OCI-LY7 (cell line): ENCODE measurements at regions not wholly inside any gene's neighbourhood (a gene's known extent, or its start where the extent isn't known, plus 50 kb on each side); places are given as distances from the start of the nearest gene placed in this dataset.
"Not testable (repeated sequence)": the region's sequence is repeated elsewhere in the genome, so short reads cannot be mapped to it uniquely, and the experiment has no call there.

Source experiments
- BruUV-seq: library from RNA; stranded (reverse); fragments of 400-500 nt; replicated peaks from 2 replicates; lab custom pipeline; 2021; lab: Mats Ljungman, UMichigan
- CTCF ChIA-PET: fragments of 300-600 bp; sonication (Branson Sonifier 250); formaldehyde crosslinking; loops from one replicate; lab custom pipeline; 2022; ENCODE audit warnings: antibody characterized with exemption; ENCODE audit not compliant: unreplicated experiment; lab: Charles Lee
- POLR2A ChIA-PET: fragments of 300-600 bp; sonication (Branson Sonifier 250); formaldehyde crosslinking; loops from one replicate; lab custom pipeline; 2022; ENCODE audit warnings: antibody characterized with exemption; lab: Charles Lee
- DNase-seq: peaks from one replicate; pipeline ENCODE4 v3.0.0-alpha.2; 2015; ENCODE audit warnings: low spot score
- H2AFZ ChIP-seq: fragments of 200-600 bp; sonication (generic), shearing (Covaris generic); 2 replicates; pipeline ENCODE4 v1.6.1; 2014; ENCODE audit warnings: mild to moderate bottlenecking, antibody characterized with exemption, low read length, moderate library complexity
- H3K27ac ChIP-seq: fragments of 200-600 bp; sonication (generic); 2 replicates; pipeline ENCODE4 v1.5.1; 2014; ENCODE audit warnings: mixed run types, low read depth, mild to moderate bottlenecking, moderate library complexity, low read length, inconsistent platforms; ENCODE audit not compliant: poor library complexity, severe bottlenecking
- H3K36me3 ChIP-seq: fragments of 200-600 bp; sonication (generic); 2 replicates; pipeline ENCODE4 v1.6.1; 2014; ENCODE audit warnings: mild to moderate bottlenecking, antibody characterized with exemption, low read length, moderate library complexity, mixed read lengths; ENCODE audit not compliant: insufficient read depth
- H3K4me1 ChIP-seq: fragments of 200-600 bp; sonication (generic); 2 replicates; pipeline ENCODE4 v1.5.1; 2014; ENCODE audit warnings: mild to moderate bottlenecking, low read length; ENCODE audit not compliant: insufficient read depth, poor library complexity, severe bottlenecking
- H3K4me2 ChIP-seq: fragments of 200-600 bp; sonication (generic); 2 replicates; pipeline ENCODE4 v1.6.1; 2014; ENCODE audit warnings: mild to moderate bottlenecking, low read length
- H3K4me3 ChIP-seq: fragments of 200-600 bp; sonication (generic); 2 replicates; pipeline ENCODE4 v1.5.1; 2014; ENCODE audit warnings: mild to moderate bottlenecking, low read depth, low read length; ENCODE audit not compliant: poor library complexity, severe bottlenecking
- H3K79me2 ChIP-seq: fragments of 200-600 bp; sonication (generic); 2 replicates; pipeline ENCODE4 v1.6.1; 2016; ENCODE audit warnings: low read depth, mild to moderate bottlenecking, low read length, moderate library complexity, mixed read lengths; ENCODE audit not compliant: insufficient read depth
- H3K9me2 ChIP-seq: fragments of 200-600 bp; sonication (generic); 2 replicates; pipeline ENCODE4 v1.6.1; 2016; ENCODE audit warnings: mild to moderate bottlenecking, low read length, mixed read lengths; ENCODE audit not compliant: insufficient read depth
- H3K9me3 ChIP-seq: fragments of 200-600 bp; sonication (generic); 2 replicates; pipeline ENCODE4 v1.6.1; 2014; ENCODE audit warnings: mild to moderate bottlenecking, mixed run types, low read length, mixed read lengths
- H4K20me1 ChIP-seq: fragments of 200-600 bp; sonication (generic); 2 replicates; pipeline ENCODE4 v1.6.1; 2014; ENCODE audit warnings: mild to moderate bottlenecking, antibody characterized with exemption, low read length, moderate library complexity, mixed read lengths; ENCODE audit not compliant: insufficient read depth
- CTCF ChIP-seq: fragments of 200-600 bp; sonication (generic); conservative IDR thresholded peaks from 2 replicates; pipeline ENCODE4 v1.5.1; 2014; ENCODE audit warnings: mild to moderate bottlenecking, antibody characterized with exemption, low read length, moderate library complexity, mixed read lengths
- EZH2phosphoT487 ChIP-seq: fragments of 200-600 bp; sonication (generic); IDR thresholded peaks from 2 replicates; pipeline ENCODE4 v1.6.1; 2018; ENCODE audit warnings: low read depth, borderline replicate concordance, mild to moderate bottlenecking, mixed run types, antibody characterized with exemption, low read length, moderate library complexity, mixed read lengths
- intact Hi-C: fragments of 100-400 bp; cut with micrococcal nuclease; formaldehyde crosslinking; loops from one replicate; pipeline ENCODE4 v1.10.0; 2022; ENCODE audit not compliant: unreplicated experiment

- Histone ChIP-seq H4K20me1 (no peaks in the 10 kb centered on the region), H3K9me3 (no peaks in the 10 kb centered on the region), H3K9me2 (no peaks in the 10 kb centered on the region), H3K4me2 (no peak overlapping the region), H3K27ac (no peak overlapping the region), H3K4me3 (no peak overlapping the region), H3K79me2 (no peaks in the 10 kb centered on the region), H3K4me1 (no peaks in the 10 kb centered on the region), H2AFZ (no peak overlapping the region), H3K36me3 (no peaks in the 10 kb centered on the region)
- BruUV-seq = no TSS peak
- TF ChIP-seq CTCF = no peak
- no peak for TF ChIP-seq EZH2phosphoT487
- POLR2A ChIA-PET = no interaction called here
- CTCF ChIA-PET = no interaction called here
- no peak for DNase-seq
- intact Hi-C loops = no loop called here
Measured at GRCh38 chr7:81183326-81183725, 264.5 kb upstream of the SEMA3C start.

GRCh38 chr7:81182056-81182455 is 263.2 kb upstream of the SEMA3C start:
- CTCF ChIA-PET, H3K27ac ChIP-seq, H4K20me1 ChIP-seq, H3K4me3 ChIP-seq, DNase-seq, H3K79me2 ChIP-seq, H2AFZ ChIP-seq, H3K9me3 ChIP-seq, H3K36me3 ChIP-seq, BruUV-seq, H3K4me2 ChIP-seq, H3K4me1 ChIP-seq, H3K9me2 ChIP-seq, intact Hi-C loops, POLR2A ChIA-PET: not testable (repeated sequence)

GRCh38 chr7:81181066-81181465 is 262.2 kb upstream of the SEMA3C start:
- Histone ChIP-seq H3K36me3 (no peaks in the 10 kb centered on the region), H3K4me2 (no peak overlapping the region), H4K20me1 (no peaks in the 10 kb centered on the region), H3K9me2 (no peaks in the 10 kb centered on the region), H2AFZ (no peak overlapping the region), H3K79me2 (no peaks in the 10 kb centered on the region), H3K4me1 (no peaks in the 10 kb centered on the region), H3K9me3 (no peaks in the 10 kb centered on the region), H3K27ac (no peak overlapping the region), H3K4me3 (no peak overlapping the region)
- intact Hi-C loops = no loop called here
- TF ChIP-seq CTCF = no peak
- no peak for TF ChIP-seq EZH2phosphoT487
- BruUV-seq = no TSS peak
- ChIA-PET POLR2A (no interaction called here), CTCF (no interaction called here)
- no peak for DNase-seq
